ENCODE measurements at regions not wholly inside any gene's neighbourhood (a gene's known extent, or its start where the extent isn't known, plus 50 kb on each side); places are given as distances from the start of the nearest gene placed in this dataset.

DNA sequence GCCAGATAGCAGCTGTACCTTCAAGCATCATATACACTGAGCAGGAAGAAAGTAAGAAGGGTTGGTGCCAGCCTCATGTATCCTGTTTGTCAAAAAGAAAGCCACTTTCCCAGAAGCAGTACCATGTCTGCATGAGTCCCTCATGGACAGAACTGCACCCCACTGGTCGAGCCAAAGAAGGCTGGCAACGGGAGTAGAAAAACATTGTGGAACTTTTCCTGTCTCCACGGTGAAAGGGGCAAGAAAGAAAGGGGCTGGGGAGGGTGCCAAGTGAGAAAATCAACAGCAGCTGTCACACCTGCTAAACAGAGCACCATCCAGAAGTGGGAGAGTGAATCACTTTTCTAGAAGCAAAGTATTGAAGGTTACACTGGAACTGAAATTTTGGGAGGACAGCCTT lies 621.7 kb downstream of the LMO4 start:
- TF ChIP-seq CTCF (IDR thresholded peaks at IDR 0.05) (no peak), POLR2A (IDR thresholded peaks at IDR 0.05) (no peak)
